KMS-11 (cell line): ENCODE measurements at regions not wholly inside any gene's neighbourhood (a gene's known extent, or its start where the extent isn't known, plus 50 kb on each side); places are given as distances from the start of the nearest gene placed in this dataset.

Source experiments
- H2AFZ ChIP-seq: fragments of 200-600 bp; sonication (generic); 2 replicates; pipeline ENCODE4 v1.6.1; 2016; ENCODE audit warnings: antibody characterized with exemption, mixed run types, low read depth
- H3K27ac ChIP-seq: fragments of 200-600 bp; sonication (generic); 2 replicates; pipeline ENCODE4 v1.6.1; 2016; ENCODE audit warnings: mild to moderate bottlenecking, mixed run types
- H3K27me3 ChIP-seq: fragments of 200-600 bp; sonication (generic); 2 replicates; pipeline ENCODE4 v1.6.1; 2017; ENCODE audit warnings: mild to moderate bottlenecking, low read depth, mixed run types, moderate library complexity; ENCODE audit not compliant: insufficient read depth
- H3K36me3 ChIP-seq: fragments of 200-600 bp; sonication (generic); 2 replicates; pipeline ENCODE4 v1.6.1; 2017; ENCODE audit warnings: mild to moderate bottlenecking, mixed run types; ENCODE audit not compliant: insufficient read depth
- H3K4me1 ChIP-seq: fragments of 200-600 bp; sonication (generic); 2 replicates; pipeline ENCODE4 v1.6.1; 2016; ENCODE audit warnings: mild to moderate bottlenecking, low read depth, mixed run types; ENCODE audit not compliant: poor library complexity, severe bottlenecking
- H3K4me2 ChIP-seq: fragments of 200-600 bp; sonication (generic); 2 replicates; pipeline ENCODE4 v1.7.0; 2016; ENCODE audit warnings: mild to moderate bottlenecking, mixed run types
- H3K4me3 ChIP-seq: fragments of 200-600 bp; sonication (generic); IDR thresholded peaks from 2 replicates; pipeline ENCODE4 v1.6.1; 2017; ENCODE audit warnings: low read depth, low read length, mixed read lengths; ENCODE audit not compliant: insufficient read depth
- H3K79me2 ChIP-seq: fragments of 200-600 bp; sonication (generic); 2 replicates; pipeline ENCODE4 v1.6.1; 2016; ENCODE audit warnings: low read depth, mixed run types; ENCODE audit not compliant: insufficient read depth
- H3K9ac ChIP-seq: fragments of 200-600 bp; sonication (generic); 2 replicates; pipeline ENCODE4 v1.6.1; 2016; ENCODE audit warnings: mild to moderate bottlenecking, mixed run types
- H4K20me1 ChIP-seq: fragments of 200-600 bp; sonication (generic); 2 replicates; pipeline ENCODE4 v1.6.1; 2016; ENCODE audit warnings: mild to moderate bottlenecking, mixed run types; ENCODE audit not compliant: insufficient read depth
- TF ChIP-seq, protein P1 (sequence below): fragments of 200-600 bp; sonication (generic); conservative IDR thresholded peaks from 2 replicates; pipeline ENCODE4 v1.6.1; 2017; ENCODE audit warnings: low read depth, mild to moderate bottlenecking, antibody characterized with exemption, low read length, moderate library complexity, mixed read lengths

DNA sequence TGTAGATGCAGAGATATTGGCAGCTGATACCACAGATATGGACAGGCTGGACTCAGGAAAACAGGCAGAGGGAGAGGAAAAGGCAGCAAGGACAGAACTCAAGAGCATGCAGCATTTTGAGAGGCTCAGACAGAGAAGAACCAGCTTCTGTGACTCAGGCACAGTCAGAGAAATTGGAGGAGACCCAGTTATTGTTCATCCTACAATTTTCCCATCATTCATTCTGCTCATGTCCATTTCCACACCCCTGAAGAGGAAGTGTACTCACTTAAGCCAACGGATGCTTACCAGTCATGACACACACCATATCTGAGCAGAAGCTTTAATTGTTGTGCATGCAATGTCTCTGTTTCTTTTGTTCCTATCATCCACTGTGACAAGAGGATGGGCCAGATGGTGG, 359.8 kb upstream of the HTR2A start:
- TF ChIP-seq, protein P1, sequence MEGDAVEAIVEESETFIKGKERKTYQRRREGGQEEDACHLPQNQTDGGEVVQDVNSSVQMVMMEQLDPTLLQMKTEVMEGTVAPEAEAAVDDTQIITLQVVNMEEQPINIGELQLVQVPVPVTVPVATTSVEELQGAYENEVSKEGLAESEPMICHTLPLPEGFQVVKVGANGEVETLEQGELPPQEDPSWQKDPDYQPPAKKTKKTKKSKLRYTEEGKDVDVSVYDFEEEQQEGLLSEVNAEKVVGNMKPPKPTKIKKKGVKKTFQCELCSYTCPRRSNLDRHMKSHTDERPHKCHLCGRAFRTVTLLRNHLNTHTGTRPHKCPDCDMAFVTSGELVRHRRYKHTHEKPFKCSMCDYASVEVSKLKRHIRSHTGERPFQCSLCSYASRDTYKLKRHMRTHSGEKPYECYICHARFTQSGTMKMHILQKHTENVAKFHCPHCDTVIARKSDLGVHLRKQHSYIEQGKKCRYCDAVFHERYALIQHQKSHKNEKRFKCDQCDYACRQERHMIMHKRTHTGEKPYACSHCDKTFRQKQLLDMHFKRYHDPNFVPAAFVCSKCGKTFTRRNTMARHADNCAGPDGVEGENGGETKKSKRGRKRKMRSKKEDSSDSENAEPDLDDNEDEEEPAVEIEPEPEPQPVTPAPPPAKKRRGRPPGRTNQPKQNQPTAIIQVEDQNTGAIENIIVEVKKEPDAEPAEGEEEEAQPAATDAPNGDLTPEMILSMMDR = no peak
- no peak overlapping the region for H3K9ac ChIP-seq
- no peaks in the 10 kb centered on the region for H3K4me1 ChIP-seq
- no peak overlapping the region for H3K4me3 ChIP-seq
- no peaks in the 10 kb centered on the region for H3K27me3 ChIP-seq
- no peaks in the 10 kb centered on the region for H3K36me3 ChIP-seq
- no peaks in the 10 kb centered on the region for H3K79me2 ChIP-seq
- H3K27ac ChIP-seq = no peak overlapping the region
- no peaks in the 10 kb centered on the region for H4K20me1 ChIP-seq
- no peak overlapping the region for H2AFZ ChIP-seq
- H3K4me2 ChIP-seq = no peak overlapping the region

DNA sequence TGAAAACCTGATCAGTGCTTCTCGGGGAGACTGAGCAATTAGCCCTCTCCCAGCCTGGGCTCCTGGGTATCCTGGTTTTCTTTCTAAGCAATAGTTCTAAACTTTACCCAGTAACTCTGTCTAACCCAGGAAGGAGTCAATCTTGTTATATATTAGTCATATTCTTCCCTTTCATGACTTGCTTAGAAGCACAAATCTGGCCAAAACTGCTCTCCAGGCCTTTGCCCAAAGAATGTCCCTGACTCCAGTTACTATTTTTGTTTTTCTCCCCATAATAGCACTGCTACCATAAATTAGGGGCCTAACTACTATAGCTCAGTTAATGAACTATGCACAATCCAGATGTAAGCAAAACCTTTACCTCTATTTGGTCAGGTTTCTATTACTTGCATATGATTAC, 355.8 kb upstream of the HTR2A start:
- no peak overlapping the region for H3K27ac ChIP-seq
- H2AFZ ChIP-seq = no peak overlapping the region
- H3K4me3 ChIP-seq = no peak overlapping the region
- H3K9ac ChIP-seq = no peak overlapping the region
- no peaks in the 10 kb centered on the region for H3K4me1 ChIP-seq
- no peaks in the 10 kb centered on the region for H3K79me2 ChIP-seq
- H3K4me2 ChIP-seq = no peak overlapping the region
- TF ChIP-seq, protein P1 = no peak
- no peaks in the 10 kb centered on the region for H4K20me1 ChIP-seq
- H3K36me3 ChIP-seq = no peaks in the 10 kb centered on the region
- H3K27me3 ChIP-seq = no peaks in the 10 kb centered on the region

DNA sequence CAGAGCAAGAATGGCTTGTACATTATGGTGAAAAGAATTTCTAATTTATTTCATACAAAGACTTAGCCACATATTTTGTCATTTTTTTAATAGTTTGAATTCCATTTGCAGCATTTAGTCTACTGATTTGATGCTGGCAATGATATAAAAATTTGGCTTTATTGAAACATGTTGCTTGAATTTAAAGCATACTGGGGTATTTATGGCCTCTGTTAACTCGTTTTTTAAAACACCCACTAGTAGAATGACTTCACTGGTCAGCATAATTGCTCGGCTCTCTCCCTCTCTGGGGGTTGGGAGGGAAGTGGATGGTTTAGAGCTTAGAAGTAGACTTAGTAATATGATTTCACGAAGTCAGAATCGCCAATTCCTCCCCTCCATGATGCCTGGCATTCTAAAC, 354.9 kb upstream of the HTR2A start:
- TF ChIP-seq, protein P1 = no peak
- Histone ChIP-seq H3K4me2 (no peak overlapping the region), H3K4me1 (no peaks in the 10 kb centered on the region), H3K27ac (no peak overlapping the region), H2AFZ (no peak overlapping the region), H4K20me1 (no peaks in the 10 kb centered on the region), H3K4me3 (no peak overlapping the region), H3K9ac (no peak overlapping the region), H3K36me3 (no peaks in the 10 kb centered on the region), H3K79me2 (no peaks in the 10 kb centered on the region), H3K27me3 (no peaks in the 10 kb centered on the region)

DNA sequence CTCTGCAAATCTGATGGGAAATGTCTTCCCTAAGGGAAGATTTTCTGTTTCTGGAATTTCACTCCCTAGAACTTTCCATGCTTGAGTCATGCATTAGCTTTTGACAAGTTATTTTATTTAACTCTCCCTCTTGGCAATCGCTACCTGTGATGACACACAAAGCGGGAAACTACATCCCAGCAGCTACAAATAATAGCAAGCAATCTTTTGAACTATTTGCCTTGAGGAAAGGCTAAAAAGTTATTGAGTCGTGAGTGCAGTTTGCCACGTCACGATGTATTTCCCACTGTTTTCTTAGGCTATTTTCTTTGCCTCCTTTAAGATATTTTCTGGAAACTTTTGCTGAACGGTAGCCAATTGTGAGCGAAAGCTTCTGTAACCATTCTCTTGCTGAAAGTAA, 353.3 kb upstream of the HTR2A start:
- Histone ChIP-seq H3K79me2 (no peaks in the 10 kb centered on the region), H2AFZ (no peak overlapping the region), H4K20me1 (no peaks in the 10 kb centered on the region), H3K4me2 (no peak overlapping the region), H3K36me3 (no peaks in the 10 kb centered on the region), H3K4me3 (no peak overlapping the region), H3K27me3 (no peaks in the 10 kb centered on the region), H3K9ac (no peak overlapping the region), H3K4me1 (no peaks in the 10 kb centered on the region), H3K27ac (no peak overlapping the region)
- TF ChIP-seq, protein P1 = no peak

DNA sequence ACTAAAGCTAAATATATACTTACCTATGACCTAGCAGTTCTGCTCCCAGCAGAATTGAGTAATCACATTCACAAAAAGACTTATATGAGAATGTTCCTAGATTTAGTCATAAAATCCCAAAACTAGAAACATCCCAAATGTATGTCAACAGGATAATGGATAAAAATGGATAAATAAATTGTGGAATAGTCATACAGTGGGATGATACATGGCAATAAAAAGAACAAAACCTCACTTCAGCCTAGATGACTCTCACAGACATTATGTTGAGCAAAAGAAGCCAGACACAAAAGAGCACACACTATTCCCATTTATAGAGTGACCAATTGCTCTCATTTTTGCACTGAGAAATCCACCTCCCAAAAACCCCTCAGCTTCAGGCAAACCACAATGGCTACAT, 352.4 kb upstream of the HTR2A start:
- H4K20me1 ChIP-seq = no peaks in the 10 kb centered on the region
- H3K4me3 ChIP-seq = no peak overlapping the region
- H2AFZ ChIP-seq = no peak overlapping the region
- no peaks in the 10 kb centered on the region for H3K27me3 ChIP-seq
- TF ChIP-seq, protein P1 = no peak
- H3K36me3 ChIP-seq = no peaks in the 10 kb centered on the region
- H3K4me1 ChIP-seq = no peaks in the 10 kb centered on the region
- no peak overlapping the region for H3K9ac ChIP-seq
- no peak overlapping the region for H3K4me2 ChIP-seq
- H3K79me2 ChIP-seq = no peaks in the 10 kb centered on the region
- H3K27ac ChIP-seq = no peak overlapping the region
